SH-SY5Y (cell line): ENCODE measurements at regions not wholly inside any gene's neighbourhood (a gene's known extent, or its start where the extent isn't known, plus 50 kb on each side); places are given as distances from the start of the nearest gene placed in this dataset.

ENCODE experiments used
- GATA2 ChIP-seq: IDR thresholded peaks from 2 replicates; pipeline ENCODE4 v1.6.1; 2011; ENCODE audit warnings: mild to moderate bottlenecking, low read depth, low read length
- GATA3 ChIP-seq: IDR thresholded peaks from 2 replicates; pipeline ENCODE4 v1.6.1; 2011; ENCODE audit warnings: low read depth, mild to moderate bottlenecking, low read length, moderate library complexity

GRCh38 chr6:82567621-82568020 is 204.0 kb downstream of the TPBG start:
- TF ChIP-seq GATA2 (no peak), GATA3 (no peak)

GRCh38 chr6:82568290-82568993 is 204.8 kb downstream of the TPBG start:
- no peak for TF ChIP-seq GATA2
- no peak for TF ChIP-seq GATA3

- TF ChIP-seq GATA3 (no peak), GATA2 (no peak)
Observed at GRCh38 chr6:82569022-82569421, 205.4 kb downstream of the TPBG start.

- 0 out of 2 replicates have a peak, but pooled peaks have one; percentile 44 for TF ChIP-seq GATA3
- peak; percentile 60 for TF ChIP-seq GATA2
Observed at GRCh38 chr6:82570083-82570482, 206.5 kb downstream of the TPBG start.

GRCh38 chr6:82571455-82571854 is 207.8 kb downstream of the TPBG start:
- TF ChIP-seq GATA3, result no peak
- no peak for TF ChIP-seq GATA2

GRCh38 chr6:82573254-82573972 is 209.8 kb downstream of the TPBG start:
- TF ChIP-seq GATA3 (peak; percentile 87), GATA2 (peak; percentile 68)

GRCh38 chr6:82576284-82576683 is 212.7 kb downstream of the TPBG start:
- no peak for TF ChIP-seq GATA3
- TF ChIP-seq GATA2, result no peak

- TF ChIP-seq GATA2 (no peak), GATA3 (no peak)
Observed at GRCh38 chr6:82584194-82584695, 220.6 kb downstream of the TPBG start.

- TF ChIP-seq GATA2 (no peak), GATA3 (no peak)
Observed at GRCh38 chr6:82584856-82585255, 221.2 kb downstream of the TPBG start.

GRCh38 chr6:82588020-82588419 is 224.4 kb downstream of the TPBG start:
- TF ChIP-seq GATA2 (no peak), GATA3 (no peak)

GRCh38 chr6:82588859-82589412 is 225.3 kb downstream of the TPBG start:
- no peak for TF ChIP-seq GATA2
- TF ChIP-seq GATA3, result no peak

- no peak for TF ChIP-seq GATA3
- no peak for TF ChIP-seq GATA2
Observed at GRCh38 chr6:82589509-82590206, 226.0 kb downstream of the TPBG start.

GRCh38 chr6:82597201-82597600 is 233.6 kb downstream of the TPBG start:
- TF ChIP-seq GATA3, result no peak

- no peak for TF ChIP-seq GATA3
Observed at GRCh38 chr6:82602776-82603175, 239.2 kb downstream of the TPBG start.
